ENCODE measurements at regions not wholly inside any gene's neighbourhood (a gene's known extent, or its start where the extent isn't known, plus 50 kb on each side); places are given as distances from the start of the nearest gene placed in this dataset.

GRCh38 chr7:122211362-122211761, 67.3 kb upstream of the AASS start:
- Mint-ChIP-seq H3K4me3 (no peak overlapping the region), H3K27me3 (ENCODE audit: insufficient read depth, low read depth, poor library complexity) (no peaks in the 10 kb centered on the region), H3K27ac (no peak overlapping the region), H3K36me3 (ENCODE audit: low read depth) (peaks cover 23% of the 10 kb centered on the region), H3K9me3 (peaks cover 25% of the 10 kb centered on the region), H3K4me1 (no peaks in the 10 kb centered on the region)
- H4K20me1 ChIP-seq (replicated peaks; ENCODE audit: insufficient read depth), result no peaks in the 10 kb centered on the region
- H3K27ac ChIP-seq (ENCODE audit: low read depth), result no peak overlapping the region
- no peak overlapping the region for H3K4me2 ChIP-seq
- H3K79me2 ChIP-seq (replicated peaks; ENCODE audit: insufficient read depth), result no peaks in the 10 kb centered on the region
- no peak for DNase-seq (ENCODE audit: low spot score)
- no peaks in the 10 kb centered on the region for H3F3A ChIP-seq (replicated peaks; ENCODE audit: low read depth)
- no peak overlapping the region for H3K4me3 ChIP-seq
- H3K27me3 ChIP-seq (ENCODE audit: insufficient read depth), result no peaks in the 10 kb centered on the region
- H2AFZ ChIP-seq, result no peak overlapping the region
- no peak for TF ChIP-seq ZNF331 (CRISPR knock-in tag; IDR thresholded peaks at IDR 0.05; ENCODE audit: low read depth)
- no peak for TF ChIP-seq EZH2phosphoT487 (IDR thresholded peaks at IDR 0.05; ENCODE audit: unreplicated experiment)
- TF ChIP-seq ZNF114 (CRISPR knock-in tag; IDR thresholded peaks at IDR 0.05), result no peak
- no peak for TF ChIP-seq ZNF462 (CRISPR knock-in tag; IDR thresholded peaks at IDR 0.05)
- no peak for TF ChIP-seq ETS1 (IDR thresholded peaks at IDR 0.05)
- no peak for TF ChIP-seq REST (IDR thresholded peaks at IDR 0.05; ENCODE audit: unreplicated experiment)
- TF ChIP-seq EZH2 (IDR thresholded peaks at IDR 0.05; ENCODE audit: low read depth, unreplicated experiment), result no peak
- no peak for TF ChIP-seq CREB1 (CRISPR knock-in tag; IDR thresholded peaks at IDR 0.05; ENCODE audit: low read depth)
- no peak for TF ChIP-seq CTCF (conservative IDR thresholded peaks at IDR 0.05; ENCODE audit: low read depth in 2 of 2)
- no peak for TF ChIP-seq POLR2AphosphoS5 (IDR thresholded peaks at IDR 0.05; ENCODE audit: low read depth)
- no peak for TF ChIP-seq NANOG (IDR thresholded peaks at IDR 0.05; ENCODE audit: borderline replicate concordance)
- TF ChIP-seq JUNB (IDR thresholded peaks at IDR 0.05; ENCODE audit: unreplicated experiment), result no peak
- no peak for TF ChIP-seq STAT1 (IDR thresholded peaks at IDR 0.05; ENCODE audit: unreplicated experiment)
- peaks cover 14% of the 10 kb centered on the region for H3K9me2 ChIP-seq (ENCODE audit: insufficient read depth)
- 0 out of 2 replicates have a peak, but pooled peaks cover 5% of the 10 kb centered on the region for H3K36me3 ChIP-seq (ENCODE audit: insufficient read depth)
- no peaks in the 10 kb centered on the region for H3K4me1 ChIP-seq (ENCODE audit: insufficient read depth)
- no peak for ATAC-seq

Data from GM23338 (cell line).